Smooth muscle cell (in vitro differentiated cells): ENCODE measurements at regions not wholly inside any gene's neighbourhood (a gene's known extent, or its start where the extent isn't known, plus 50 kb on each side); places are given as distances from the start of the nearest gene placed in this dataset.

Experiments
- DNase-seq: peaks from one replicate; lab custom pipeline; 2025; ENCODE audit not compliant: unreplicated experiment; lab: John Stamatoyannopoulos, UW
- H2AFZ ChIP-seq: fragments of 200-600 bp; sonication (generic); 2 replicates; pipeline ENCODE4 v1.6.0; 2016; ENCODE audit warnings: antibody characterized with exemption, low read depth, mild to moderate bottlenecking
- H3F3A ChIP-seq: fragments of 200-600 bp; sonication (generic); 2 replicates; pipeline ENCODE4 v1.6.0; 2017; ENCODE audit warnings: antibody characterized with exemption, low read depth
- H3K27ac ChIP-seq: fragments of 200-600 bp; sonication (generic); 2 replicates; pipeline ENCODE4 v1.5.1; 2016; ENCODE audit warnings: low read depth, mild to moderate bottlenecking
- H3K27me3 ChIP-seq: fragments of 200-600 bp; sonication (generic); 2 replicates; pipeline ENCODE4 v1.6.1; 2016; ENCODE audit warnings: low read depth, mild to moderate bottlenecking
- H3K36me3 ChIP-seq: fragments of 200-600 bp; sonication (generic); 2 replicates; pipeline ENCODE4 v1.5.1; 2016; ENCODE audit warnings: low read depth
- H3K4me1 ChIP-seq: fragments of 200-600 bp; sonication (generic); 2 replicates; pipeline ENCODE4 v1.5.1; 2016; ENCODE audit warnings: low read depth
- H3K4me2 ChIP-seq: fragments of 200-600 bp; sonication (generic); 2 replicates; pipeline ENCODE4 v1.6.0; 2016; ENCODE audit warnings: mild to moderate bottlenecking
- H3K4me3 ChIP-seq: fragments of 200-600 bp; sonication (generic); 2 replicates; pipeline ENCODE4 v1.5.1; 2016; ENCODE audit warnings: mild to moderate bottlenecking
- H3K79me2 ChIP-seq: fragments of 200-600 bp; sonication (generic); 2 replicates; pipeline ENCODE4 v1.6.0; 2016; ENCODE audit warnings: low read depth, mild to moderate bottlenecking
- H3K9ac ChIP-seq: fragments of 200-600 bp; sonication (generic); 2 replicates; pipeline ENCODE4 v1.6.0; 2016; ENCODE audit warnings: low read depth
- H3K9me3 ChIP-seq: fragments of 200-600 bp; sonication (generic); replicated peaks from 2 replicates; pipeline ENCODE4 v1.5.1; 2016; ENCODE audit warnings: low read depth
- H4K20me1 ChIP-seq: fragments of 200-600 bp; sonication (generic); 2 replicates; pipeline ENCODE4 v1.6.0; 2016; ENCODE audit warnings: low read depth
- CTCF ChIP-seq: fragments of 200-600 bp; sonication (generic); IDR thresholded peaks from 2 replicates; pipeline ENCODE4 v1.5.1; 2017; ENCODE audit warnings: borderline replicate concordance, mild to moderate bottlenecking, antibody characterized with exemption; ENCODE audit not compliant: insufficient read depth, poor library complexity, severe bottlenecking
- WGBS: methylation state at CpG from one replicate; pipeline ENCODE4 v1.1.7; 2016; ENCODE audit warnings: low lambda C conversion rate; 5-methylcytosine and 5-hydroxymethylcytosine counted together

- H3F3A ChIP-seq, result no peaks in the 10 kb centered on the region
- WGBS, result 86% methylated on average over 10 of the region's 10 CpGs
- no peak overlapping the region for H2AFZ ChIP-seq
- H3K9me3 ChIP-seq, result no peaks in the 10 kb centered on the region
- no peak overlapping the region for H3K27ac ChIP-seq
- no peaks in the 10 kb centered on the region for H3K27me3 ChIP-seq
- H3K9ac ChIP-seq, result no peak overlapping the region
- no peak for TF ChIP-seq CTCF
- no peak overlapping the region for H3K4me2 ChIP-seq
- DNase-seq, result no peak
- no peaks in the 10 kb centered on the region for H3K79me2 ChIP-seq
- H4K20me1 ChIP-seq, result no peaks in the 10 kb centered on the region
- H3K36me3 ChIP-seq, result no peaks in the 10 kb centered on the region
- H3K4me3 ChIP-seq, result no peak overlapping the region
- no peaks in the 10 kb centered on the region for H3K4me1 ChIP-seq
Measured at GRCh38 chr13:50365408-50366391, 350.5 kb downstream of the KCNRG start.

DNA sequence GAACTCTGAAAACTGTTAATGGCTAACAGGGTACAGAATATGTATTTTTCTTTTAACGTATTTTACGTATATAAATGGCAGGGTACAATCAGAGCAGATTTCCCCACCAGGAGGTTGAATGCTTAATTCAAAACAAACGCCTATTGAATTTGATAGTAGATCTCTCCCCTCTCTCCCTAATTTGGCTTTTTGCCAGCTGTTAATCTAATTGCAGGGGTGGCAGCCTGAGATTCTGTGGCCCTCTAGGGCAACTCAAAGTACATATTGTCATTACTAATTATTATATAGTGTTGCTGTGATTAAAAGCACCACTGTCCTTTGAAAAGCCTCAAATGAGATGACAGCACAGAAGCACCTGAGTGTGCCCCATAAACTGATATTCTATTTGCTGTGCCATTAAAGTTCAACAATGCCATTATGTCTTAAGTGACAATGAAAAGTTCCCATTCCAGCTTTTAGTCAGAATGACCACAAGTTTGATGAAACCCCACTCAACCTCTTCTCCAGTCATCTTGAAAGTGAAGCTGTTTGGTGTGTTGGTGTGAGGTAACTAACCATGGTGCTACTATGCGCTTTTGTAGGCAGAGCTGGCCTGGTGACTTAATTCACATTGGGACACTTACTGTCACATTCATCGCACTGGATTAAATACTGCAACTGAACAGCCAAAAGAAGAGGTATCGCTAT is 351.4 kb downstream of the KCNRG start:
- H3K9ac ChIP-seq, result no peak overlapping the region
- H3K4me2 ChIP-seq, result no peak overlapping the region
- no peaks in the 10 kb centered on the region for H3F3A ChIP-seq
- H3K27me3 ChIP-seq, result no peaks in the 10 kb centered on the region
- no peak for DNase-seq
- H2AFZ ChIP-seq, result no peak overlapping the region
- H3K36me3 ChIP-seq, result no peaks in the 10 kb centered on the region
- H3K27ac ChIP-seq, result no peak overlapping the region
- no peaks in the 10 kb centered on the region for H3K79me2 ChIP-seq
- 98% methylated on average over 6 of the region's 6 CpGs for WGBS
- no peak for TF ChIP-seq CTCF
- no peaks in the 10 kb centered on the region for H3K9me3 ChIP-seq
- no peaks in the 10 kb centered on the region for H3K4me1 ChIP-seq
- H3K4me3 ChIP-seq, result no peak overlapping the region
- no peaks in the 10 kb centered on the region for H4K20me1 ChIP-seq

DNA sequence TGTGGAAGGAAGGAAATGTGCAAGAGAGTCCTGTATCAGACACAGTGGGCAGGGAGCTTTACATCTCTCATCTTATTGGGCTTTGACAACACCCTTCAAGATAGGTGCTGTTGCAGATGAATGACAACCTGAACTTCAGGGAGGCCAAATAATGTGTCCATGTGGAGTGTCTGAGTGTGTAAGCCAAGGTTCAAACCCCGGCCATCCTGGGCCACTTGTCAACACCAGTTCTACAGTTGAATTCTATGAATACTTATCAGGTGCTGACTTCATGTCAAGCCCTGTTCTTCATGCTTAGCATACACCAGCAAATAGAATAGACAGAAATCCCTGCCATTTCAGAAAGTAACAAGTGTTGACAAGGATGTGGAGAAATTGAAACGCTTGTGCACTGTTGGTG is 354.4 kb downstream of the KCNRG start:
- no peaks in the 10 kb centered on the region for H3K4me1 ChIP-seq
- no peak overlapping the region for H3K4me2 ChIP-seq
- H3K4me3 ChIP-seq, result no peak overlapping the region
- DNase-seq, result no peak
- 97% methylated on average over 2 of the region's 2 CpGs for WGBS
- no peaks in the 10 kb centered on the region for H3K36me3 ChIP-seq
- H3K27me3 ChIP-seq, result no peaks in the 10 kb centered on the region
- H4K20me1 ChIP-seq, result no peaks in the 10 kb centered on the region
- no peak overlapping the region for H2AFZ ChIP-seq
- H3K79me2 ChIP-seq, result no peaks in the 10 kb centered on the region
- no peak overlapping the region for H3K9ac ChIP-seq
- no peak overlapping the region for H3K27ac ChIP-seq
- H3K9me3 ChIP-seq, result no peaks in the 10 kb centered on the region
- H3F3A ChIP-seq, result no peaks in the 10 kb centered on the region
- TF ChIP-seq CTCF, result no peak
